Erythroblast (primary cell): ENCODE measurements at regions not wholly inside any gene's neighbourhood (a gene's known extent, or its start where the extent isn't known, plus 50 kb on each side); places are given as distances from the start of the nearest gene placed in this dataset.

Source experiments
- GATA1 ChIP-seq: IDR thresholded peaks from 2 replicates; pipeline ENCODE4 v1.6.1; 2011; ENCODE audit warnings: low read depth, mild to moderate bottlenecking, control low read depth, low read length, moderate library complexity
- POLR2A ChIP-seq: IDR thresholded peaks from 2 replicates; pipeline ENCODE4 v1.6.1; 2011; ENCODE audit warnings: mild to moderate bottlenecking, low read length

DNA sequence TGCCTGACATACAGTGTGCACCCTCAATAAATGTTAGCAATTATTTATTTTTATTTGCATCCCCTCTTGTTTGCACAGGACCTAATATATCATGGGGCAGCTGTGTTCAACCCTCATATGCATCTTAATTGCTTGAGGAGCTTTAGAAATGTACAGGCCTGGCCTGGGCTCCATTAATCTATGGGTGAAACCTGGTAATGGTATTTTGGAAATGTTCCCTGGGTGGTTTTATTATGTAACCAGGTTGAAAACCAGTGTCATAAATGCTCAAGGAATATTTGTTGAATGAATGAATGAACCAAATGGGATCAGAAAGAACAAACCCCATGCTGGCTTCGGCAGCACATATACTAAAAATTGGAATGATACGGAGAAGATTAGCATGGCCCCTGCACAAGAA lies 84.0 kb upstream of the PICALM start:
- TF ChIP-seq POLR2A (no peak), GATA1 (no peak)
